NCI-H1436 (cell line): ENCODE measurements at regions not wholly inside any gene's neighbourhood (a gene's known extent, or its start where the extent isn't known, plus 50 kb on each side); places are given as distances from the start of the nearest gene placed in this dataset.

Source experiments
- DNase-seq: peaks from one replicate; lab custom pipeline; 2025; lab: John Stamatoyannopoulos, UW

DNA sequence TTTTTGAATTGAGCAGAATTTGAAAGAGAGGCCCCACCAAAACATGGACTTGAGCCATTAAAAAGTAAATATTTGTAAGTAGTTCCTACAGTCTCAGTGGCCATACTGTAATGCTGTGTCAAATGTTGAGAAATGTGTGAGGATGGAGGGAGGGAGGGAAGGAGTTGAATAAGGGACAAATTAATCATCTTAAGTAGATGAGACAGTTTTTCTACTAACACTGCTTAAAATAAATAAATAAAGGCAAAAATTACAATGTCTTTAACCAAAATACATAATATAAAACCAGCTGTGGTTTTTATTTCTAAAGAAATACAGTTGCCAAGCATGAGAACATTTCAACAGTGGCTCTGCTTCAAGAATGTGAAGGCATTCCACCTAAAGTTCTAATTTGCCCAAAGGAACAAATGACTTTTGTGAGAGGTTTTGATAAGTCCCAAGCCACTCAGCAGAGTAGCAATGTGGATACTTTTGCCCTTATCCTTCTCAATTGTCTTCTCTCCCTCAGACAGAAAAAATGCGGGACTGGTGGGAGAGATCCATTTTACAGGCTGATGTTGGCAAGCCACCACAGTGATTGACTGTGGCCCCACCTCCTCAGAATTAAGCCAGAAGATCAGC, 427.0 kb upstream of the RARB start:
- DNase-seq = no peak

DNA sequence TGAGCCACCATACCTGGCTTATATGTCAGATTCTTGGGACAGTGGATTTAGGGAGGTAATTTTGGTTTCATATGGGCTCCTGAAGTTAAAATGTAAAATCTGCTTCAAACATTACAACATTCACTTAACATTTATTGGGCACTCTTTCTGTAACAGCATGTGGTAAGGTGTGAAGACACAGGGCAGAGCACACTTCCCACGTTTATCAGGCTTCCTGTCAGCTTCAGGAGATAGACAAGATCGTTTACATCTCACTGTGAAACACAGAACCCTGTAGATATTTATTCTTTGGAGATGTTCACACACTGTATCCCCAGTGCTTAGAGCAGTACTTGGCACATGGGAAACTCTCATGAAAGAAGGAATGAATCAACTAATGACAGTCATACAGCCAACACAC, 426.0 kb upstream of the RARB start:
- no peak for DNase-seq

DNA sequence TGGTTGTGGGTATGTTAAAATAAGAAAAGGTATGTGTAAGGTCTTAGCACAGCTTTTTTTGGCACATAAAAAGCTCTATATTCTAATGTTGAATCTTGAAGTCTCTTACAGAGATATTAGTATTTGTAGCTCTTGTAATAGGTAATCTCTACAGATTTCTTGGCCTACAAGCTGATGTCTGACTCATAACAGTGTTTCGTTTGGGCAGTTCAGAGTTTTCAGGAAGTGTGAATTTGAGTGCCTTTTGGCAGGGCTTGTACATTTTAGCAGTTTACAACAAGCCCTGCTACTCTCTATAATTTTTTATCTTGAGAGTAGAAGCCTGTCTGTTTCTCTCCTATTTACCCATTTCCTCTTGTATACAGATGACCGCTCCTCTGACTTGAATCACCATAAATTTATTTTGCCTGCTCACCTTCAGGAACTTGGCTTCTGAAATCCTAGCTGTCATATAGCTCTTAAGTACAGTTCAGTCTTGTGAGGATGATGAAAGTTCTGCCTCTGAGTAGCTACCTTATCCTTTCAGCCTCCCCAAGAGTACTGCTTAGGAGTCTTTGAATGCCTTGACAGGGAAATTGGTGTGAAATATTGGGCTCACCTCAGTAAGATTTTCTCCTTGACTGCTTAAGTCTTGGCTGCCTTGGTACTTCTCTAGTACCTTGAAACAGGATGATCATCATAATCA, 419.9 kb upstream of the RARB start:
- DNase-seq = no peak

DNA sequence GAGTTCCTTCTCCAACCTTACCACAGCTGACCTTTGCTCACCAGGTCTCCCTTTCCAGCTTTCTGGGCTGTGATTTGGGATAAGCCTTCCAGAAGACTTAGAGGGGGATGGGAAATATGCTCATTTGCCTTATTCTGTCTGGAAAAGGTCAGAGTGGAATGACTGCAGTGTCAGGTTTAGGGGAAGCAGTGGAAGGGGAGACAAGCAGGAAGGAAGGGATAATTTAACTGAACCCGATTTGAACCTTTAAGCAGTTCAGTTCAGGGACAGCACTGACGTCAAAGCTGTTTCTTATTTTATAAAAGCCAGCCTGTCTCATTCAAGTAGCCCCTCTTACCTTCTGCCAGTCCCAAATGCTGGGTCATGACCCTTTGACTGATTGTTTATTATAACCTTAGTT, 418.4 kb upstream of the RARB start:
- no peak for DNase-seq

DNA sequence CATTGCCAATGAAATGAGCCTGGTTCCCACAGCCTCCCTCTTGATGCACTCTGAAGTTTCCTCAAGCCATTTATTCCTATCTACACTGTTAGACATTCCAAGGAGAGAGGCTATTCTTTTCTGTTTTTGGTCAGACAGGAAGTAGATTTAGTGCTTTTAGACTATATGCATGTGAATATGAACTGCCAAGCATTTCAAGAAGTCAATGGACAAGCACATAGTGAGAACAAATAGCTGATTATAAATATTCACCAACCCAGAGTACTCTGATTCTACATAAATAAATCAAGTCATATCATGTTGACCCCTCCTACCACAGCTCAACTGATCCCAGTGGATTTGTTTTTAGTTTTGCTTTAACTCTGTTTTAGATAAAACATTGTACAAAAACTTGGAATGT, 412.5 kb upstream of the RARB start:
- no peak for DNase-seq

DNA sequence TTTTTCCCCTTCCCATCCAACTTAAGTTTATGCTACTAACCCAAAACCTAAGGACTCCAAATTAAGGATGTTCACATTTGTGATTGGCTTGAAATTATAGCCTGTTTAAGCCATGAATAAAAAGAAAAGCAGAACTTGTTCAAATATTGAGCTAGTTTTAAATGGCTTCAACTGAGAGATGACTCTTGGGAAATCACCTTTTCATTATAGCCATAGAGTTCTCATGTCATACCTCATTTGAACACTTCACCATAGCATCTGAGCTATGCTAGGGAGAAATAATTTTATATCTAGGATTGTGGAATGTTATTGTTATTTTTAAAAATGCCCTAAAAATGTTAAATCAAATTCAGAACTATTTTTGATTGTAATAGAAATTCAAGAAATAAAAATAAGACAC, 409.2 kb upstream of the RARB start:
- no peak for DNase-seq

DNA sequence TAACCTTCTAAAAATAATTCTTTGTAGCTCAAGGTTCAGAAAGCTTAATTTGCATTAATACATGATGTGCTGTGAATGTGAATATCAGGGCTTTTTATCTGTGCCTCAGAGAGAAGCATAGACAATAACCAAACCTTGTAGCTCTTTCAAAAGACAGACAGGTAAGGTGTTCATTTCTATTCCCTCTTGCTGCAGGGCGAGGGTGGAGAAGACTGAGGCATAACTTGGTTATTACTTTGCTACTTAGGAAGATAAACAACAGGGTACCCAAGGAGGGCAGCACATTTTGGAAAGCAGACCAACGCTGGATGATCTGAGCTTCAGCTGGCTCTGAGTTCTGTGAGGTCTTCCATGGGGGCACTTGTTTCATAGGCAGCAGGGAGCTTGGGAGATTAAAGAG, 408.6 kb upstream of the RARB start:
- no peak for DNase-seq

DNA sequence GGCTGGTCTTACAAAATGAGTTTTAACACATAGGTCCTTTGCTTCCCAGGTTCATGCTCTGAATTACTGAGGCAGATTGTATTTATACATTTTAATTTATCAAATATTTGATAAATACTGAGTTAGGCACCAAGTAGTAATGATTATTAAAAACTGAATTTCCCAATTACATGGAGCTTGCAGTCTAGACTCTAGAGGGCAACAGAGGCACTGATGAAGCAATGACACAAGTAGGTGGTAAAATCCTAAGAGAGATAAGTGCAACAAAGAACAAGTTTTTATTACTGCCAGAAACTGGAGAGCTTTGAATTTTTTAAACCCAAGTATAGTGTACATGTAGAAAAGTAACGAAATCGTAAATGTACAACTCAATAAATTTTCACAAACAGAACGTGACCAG, 406.2 kb upstream of the RARB start:
- no peak for DNase-seq

DNA sequence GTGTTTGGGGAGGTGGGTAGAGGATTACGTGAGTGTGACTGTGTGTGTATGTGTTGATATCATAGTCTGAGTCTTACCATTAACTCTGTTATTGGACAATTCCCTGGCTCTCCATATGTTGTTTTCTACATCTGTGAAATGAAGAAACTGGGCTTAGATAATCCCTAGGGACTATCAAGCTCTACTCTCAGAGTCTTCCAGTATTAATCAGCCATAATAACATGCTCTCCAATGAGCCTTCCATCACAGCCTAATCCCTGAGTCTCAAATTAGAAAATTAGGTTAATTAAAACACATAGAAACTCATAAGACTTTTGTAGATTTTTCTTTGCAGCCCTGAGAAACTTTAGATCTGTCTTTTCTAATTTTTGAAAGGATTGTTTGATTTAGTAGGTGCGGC, 404.2 kb upstream of the RARB start:
- no peak for DNase-seq

DNA sequence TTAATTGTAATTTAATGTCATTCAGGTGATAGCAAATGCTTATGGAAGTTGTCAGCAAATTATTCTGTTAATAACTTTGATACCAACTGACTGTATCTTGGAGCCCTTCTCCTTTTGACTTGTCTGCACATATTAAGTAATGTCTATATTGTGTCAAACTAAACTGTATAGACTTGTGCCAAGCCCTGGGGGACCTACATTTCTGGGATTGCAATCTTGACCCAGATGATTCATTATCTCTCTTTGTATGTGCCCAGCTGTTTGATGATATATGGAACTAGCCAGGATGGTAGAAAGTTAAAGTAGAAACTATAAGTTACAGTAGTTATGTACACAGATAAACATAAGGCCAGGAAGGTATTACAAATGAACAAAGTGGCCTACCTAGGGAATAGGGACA, 402.8 kb upstream of the RARB start:
- no peak for DNase-seq

DNA sequence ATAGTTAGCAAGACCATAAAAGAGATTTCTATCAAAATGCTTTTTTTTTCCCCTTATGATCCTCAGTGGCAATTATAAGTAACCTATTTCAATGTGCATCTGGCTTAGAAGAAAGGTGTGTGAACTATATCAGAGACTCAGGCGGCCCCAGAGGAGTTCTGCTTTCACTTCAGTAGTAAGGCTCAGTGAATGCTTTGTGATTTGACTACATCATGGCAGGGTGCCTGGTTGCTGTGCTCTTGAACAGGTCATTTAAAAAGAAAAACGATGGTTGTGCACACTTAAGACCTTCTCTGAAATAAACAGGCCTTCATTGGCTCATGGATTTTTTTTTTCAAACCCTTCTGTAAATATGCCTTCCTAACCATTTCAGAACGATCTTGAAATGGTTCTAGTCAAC, 400.4 kb upstream of the RARB start:
- DNase-seq = peak; percentile 30

DNA sequence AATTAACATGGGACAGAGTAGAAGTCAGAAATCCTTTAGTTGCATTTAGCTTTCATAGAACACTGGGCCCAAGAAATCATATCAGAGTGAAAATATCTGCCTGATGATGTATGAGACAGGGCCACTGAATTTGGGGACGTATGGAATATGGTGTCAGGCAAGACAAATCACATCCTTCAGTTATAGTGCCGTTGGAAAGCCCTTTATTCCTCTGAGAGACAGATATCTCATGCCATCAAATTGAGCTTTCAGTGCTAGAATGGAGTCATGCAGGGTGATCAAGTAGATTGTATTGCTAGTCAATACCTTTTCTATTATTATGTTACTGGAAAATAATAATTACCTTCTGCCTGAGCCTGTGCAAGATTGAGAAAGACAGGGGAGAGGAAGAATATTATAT, 398.2 kb upstream of the RARB start:
- no peak for DNase-seq

DNA sequence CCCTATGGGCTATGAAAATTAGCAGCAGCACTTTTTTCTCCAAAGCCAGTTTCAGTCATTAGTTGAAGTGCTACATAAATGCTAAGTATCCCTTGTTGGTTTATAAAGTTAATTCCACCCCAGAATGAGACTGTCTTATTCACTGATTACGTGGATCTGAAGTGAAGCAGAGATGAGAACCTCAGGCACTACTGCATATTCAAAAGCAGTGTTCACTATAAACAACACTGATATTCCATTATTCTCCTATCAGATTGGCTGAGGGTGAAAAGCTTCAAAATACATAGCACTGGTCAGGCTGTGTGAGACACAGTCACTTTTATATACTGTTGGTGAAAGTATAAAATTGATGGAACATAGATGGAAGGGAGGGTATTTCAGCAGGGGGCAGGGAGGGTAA, 395.7 kb upstream of the RARB start:
- no peak for DNase-seq

DNA sequence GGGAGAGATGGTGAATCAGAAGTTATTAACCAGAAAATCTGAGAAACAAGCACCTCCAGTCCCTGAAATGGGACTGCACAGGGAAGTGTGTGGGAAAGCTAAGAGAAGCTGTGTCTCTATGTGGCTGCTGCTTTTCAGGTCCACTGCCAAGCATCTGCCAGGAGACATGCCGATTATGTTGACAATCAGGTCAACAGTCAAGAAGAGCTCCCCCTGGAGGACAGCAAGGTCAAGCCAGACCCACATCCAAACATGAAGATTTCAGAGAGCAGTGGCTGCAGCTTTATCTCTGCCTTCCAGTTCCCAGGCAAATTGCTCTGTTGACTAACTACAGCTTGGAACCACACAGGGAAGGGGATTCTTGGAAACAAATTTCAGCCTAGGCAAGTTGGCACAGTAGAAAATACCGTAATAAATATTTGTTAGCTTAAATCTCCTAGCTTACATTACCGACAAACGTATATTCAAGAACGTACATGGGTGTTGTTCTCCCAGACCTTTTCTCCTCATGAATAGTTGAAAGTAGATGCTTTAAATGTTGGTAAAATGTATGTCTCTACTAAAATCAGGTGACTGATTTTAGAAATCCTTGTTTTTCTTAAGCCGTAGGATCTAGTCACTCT, 394.5 kb upstream of the RARB start:
- DNase-seq = peak; percentile 58

DNA sequence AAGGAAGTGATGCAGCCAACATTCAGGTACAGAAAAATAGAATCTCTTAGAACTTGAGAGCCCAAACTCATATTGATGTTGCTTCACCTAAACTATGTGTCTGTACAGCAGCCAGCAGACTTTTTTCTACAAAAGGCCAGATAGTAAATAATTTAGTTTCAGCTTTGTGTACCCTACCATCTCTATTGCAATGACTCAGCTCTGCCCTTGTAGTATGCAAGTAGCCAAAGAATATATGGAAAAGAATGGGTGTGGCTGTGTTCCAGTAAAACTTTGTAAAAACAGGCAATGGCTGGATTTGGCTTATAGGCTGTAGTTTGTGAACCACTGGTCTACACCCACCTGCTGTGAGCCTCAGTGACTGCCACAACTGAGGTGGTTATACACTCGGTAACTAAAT, 392.5 kb upstream of the RARB start:
- DNase-seq = no peak

DNA sequence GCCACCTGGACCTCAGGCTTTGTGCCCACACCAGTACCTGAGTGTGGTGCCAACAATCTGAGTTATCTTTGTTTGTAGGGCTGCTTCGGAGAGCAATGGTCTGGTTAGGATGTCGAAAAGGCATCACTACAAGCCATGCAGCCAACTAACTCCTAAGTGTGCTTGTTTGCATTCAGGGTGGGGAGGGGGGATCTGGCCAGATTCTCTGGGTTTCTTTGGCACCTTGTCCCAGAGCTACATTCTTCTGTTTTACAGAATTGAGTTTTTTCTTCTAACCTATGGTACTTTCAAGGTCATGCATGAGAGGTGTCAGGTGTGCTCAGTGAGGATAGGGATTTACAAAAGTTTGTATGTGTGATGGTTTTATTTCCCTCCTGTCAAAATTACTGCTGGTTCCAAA, 391.4 kb upstream of the RARB start:
- DNase-seq = no peak

DNA sequence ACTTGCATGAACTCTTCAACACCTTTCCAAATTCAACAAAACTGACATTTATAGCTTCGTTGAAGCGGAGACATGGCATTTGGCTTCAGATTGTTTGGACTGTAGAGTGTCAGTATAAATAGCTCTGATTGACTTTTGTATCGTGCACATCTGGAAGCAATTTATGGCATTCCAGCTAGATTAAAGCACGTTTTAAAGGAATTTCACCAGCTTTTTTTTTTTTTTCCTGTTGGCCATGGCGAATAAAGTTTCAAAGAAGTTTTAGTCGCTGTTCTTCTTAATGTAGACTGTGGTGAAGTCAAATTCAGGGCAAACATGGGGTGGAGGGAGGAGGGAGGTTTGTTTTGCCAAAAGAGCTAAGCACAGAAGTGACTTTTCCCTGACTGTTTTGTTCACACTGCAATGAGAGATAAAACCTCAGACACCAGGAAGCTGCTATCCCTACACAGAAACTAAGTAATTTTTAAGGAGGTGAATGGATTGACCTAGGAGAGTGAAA, 391.0 kb upstream of the RARB start:
- no peak for DNase-seq

DNA sequence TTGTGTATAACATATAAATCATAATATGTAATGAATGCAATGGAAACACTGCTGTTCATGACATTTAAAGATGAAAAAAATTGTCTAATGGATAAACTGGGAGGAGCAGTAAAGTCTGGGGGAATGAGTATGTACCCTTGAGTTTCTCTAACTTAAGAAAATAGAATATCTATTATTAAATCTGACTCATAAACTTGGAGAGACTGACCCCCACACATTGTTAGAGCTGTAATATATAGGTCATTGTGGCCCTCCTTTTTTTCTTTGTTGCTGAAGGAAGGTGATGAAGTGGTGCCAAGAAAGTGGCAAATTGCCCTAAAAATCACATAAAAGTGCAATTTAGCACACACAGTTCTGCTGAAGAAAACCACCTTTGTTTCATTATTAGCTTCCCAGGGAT, 389.8 kb upstream of the RARB start:
- DNase-seq = no peak

DNA sequence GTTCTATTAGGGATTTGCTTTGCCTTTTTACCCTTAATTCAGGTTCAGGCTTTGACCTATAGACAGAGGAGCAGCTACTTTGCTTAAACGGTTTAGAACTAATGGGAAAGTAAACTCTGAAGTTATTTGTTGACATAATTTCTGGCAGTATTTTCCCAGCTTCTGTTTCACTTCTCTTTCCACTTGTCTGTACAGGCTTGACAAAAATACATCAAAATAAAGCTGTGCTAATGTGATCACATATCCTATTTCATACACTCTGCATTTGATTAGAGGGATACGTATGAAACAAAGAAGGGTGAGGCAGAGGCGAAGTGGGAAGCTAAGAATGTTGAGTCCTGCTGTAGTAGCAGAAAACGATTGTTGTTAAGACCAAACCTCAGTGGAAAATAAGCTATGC, 389.1 kb upstream of the RARB start:
- no peak for DNase-seq

DNA sequence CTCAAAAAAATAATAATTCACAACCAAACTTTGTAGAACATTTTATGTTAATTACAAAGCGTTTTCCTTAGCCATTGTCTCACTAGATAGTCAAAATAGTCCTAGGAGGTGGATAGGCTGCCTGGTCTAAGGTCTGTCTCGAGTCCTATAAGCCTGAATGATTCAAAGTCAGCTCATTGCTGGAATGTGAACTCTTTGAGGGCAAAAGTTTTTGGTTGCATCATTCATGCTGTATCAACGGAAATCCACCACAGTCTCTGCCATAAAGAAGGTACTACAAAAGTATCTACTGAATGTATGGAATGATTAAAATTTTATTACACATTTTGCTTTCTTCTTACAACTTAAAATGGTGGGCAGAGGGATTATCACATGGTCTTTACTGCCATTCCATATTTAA, 387.3 kb upstream of the RARB start:
- no peak for DNase-seq

DNA sequence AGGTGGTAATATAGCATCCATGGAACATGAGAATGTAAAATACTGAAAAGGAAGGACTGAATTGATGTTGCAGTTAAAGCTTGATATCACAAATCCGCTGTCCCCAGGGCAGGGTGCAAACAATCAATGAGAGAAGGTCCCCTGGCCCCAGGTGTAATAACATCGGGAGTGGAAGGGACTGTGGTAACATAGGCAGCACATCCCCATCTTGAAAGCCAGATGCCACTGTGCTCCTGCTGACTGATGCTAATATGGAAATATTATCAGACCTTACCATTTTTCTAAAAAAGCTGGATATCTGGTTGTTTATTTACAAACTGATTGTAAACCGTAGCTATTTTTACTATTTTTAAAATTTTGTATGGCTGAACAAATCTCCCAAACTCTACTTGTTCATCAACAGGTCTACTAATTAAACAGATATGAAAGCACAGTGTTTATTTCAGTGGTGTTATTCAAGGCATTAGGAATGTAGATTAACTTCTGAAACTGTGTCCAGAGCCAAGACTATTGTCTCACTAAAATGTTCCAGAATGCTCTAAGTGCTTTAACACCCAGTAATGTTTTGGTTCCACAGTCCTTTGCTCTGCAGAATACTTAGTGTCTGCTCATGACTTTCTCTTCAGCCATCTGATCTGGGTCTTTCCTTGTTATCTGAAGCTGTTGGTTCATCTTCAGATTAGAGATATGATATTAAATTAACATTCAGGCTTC, 386.0 kb upstream of the RARB start:
- DNase-seq = no peak

DNA sequence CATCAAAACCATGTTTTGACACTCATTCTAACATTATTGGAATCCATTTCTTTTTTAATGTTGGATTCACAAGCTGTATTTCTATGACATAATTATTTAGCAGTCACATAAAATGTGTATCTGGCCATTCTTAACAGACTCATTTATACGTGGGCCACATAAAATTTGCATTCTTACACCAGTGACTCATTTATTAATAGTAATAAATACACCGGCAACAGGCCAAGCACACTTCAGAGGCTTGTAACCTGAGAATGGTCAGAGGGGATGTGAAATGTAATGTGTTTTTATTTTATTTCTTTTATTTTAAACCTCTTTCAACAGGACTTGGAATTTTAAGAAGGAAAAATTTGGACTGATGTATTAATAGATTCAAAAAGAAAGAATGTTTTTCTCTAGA, 384.9 kb upstream of the RARB start:
- no peak for DNase-seq

DNA sequence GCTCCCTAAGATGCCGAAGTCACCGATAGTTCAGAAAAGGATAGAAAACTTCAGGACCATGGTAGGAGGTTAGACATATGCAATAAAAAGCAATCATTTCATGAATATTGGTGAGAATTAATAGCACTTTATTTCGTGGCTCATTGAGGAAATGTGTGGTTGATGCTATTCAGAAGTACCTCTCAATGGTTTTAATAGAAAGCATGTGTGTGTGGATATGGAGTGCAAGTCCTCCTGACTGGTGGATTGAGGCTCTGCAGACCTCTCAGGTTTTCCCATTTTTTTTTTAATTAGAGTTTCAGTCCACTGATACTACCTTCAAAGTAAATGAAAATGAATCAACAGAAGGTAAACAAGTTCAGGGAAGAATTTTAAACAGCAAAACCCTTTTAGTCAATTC, 384.3 kb upstream of the RARB start:
- no peak for DNase-seq
